ENCODE measurements at regions not wholly inside any gene's neighbourhood (a gene's known extent, or its start where the extent isn't known, plus 50 kb on each side); places are given as distances from the start of the nearest gene placed in this dataset.

- no peaks in the 10 kb centered on the region for H3K27me3 ChIP-seq (ENCODE audit: control insufficient read depth in 1 of 2, insufficient read depth in 2 of 2, low read length in 2 of 2)
- H4K20me1 ChIP-seq (ENCODE audit: insufficient read depth, low read length), result no peaks in the 10 kb centered on the region
- H2AFZ ChIP-seq (ENCODE audit: low read length), result no peak overlapping the region
- 4% methylated on average over 1 of the region's 1 CpG for WGBS (ENCODE audit: low lambda C conversion rate)
- ChIA-PET CTCF (ENCODE audit: low intra/inter-chr PET ratio, low total read pairs) (no interaction called here), POLR2A (no interaction called here)
- H3K9ac ChIP-seq (ENCODE audit: insufficient read depth, low read depth, low read length), result no peak overlapping the region
- BruUV-seq (replicated peaks), result no TSS peak
- no peak for TF ChIP-seq ZEB1 (IDR thresholded peaks at IDR 0.05; ENCODE audit: insufficient replicate concordance, low read depth)
- no peak for TF ChIP-seq MED1 (CRISPR knock-in tag; IDR thresholded peaks at IDR 0.05)
- no peak for TF ChIP-seq RFX3 (CRISPR knock-in tag; IDR thresholded peaks at IDR 0.05)
- TF ChIP-seq MXD3 (CRISPR knock-in tag; IDR thresholded peaks at IDR 0.05), result no peak
- TF ChIP-seq CSRNP2 (CRISPR knock-in tag; conservative IDR thresholded peaks at IDR 0.05; ENCODE audit: low read depth), result no peak
- no peak for TF ChIP-seq ZBTB26 (CRISPR knock-in tag; IDR thresholded peaks at IDR 0.05; ENCODE audit: borderline replicate concordance)
- TF ChIP-seq PAF1 (CRISPR knock-in tag; IDR thresholded peaks at IDR 0.05), result no peak
- TF ChIP-seq SP1 (IDR thresholded peaks at IDR 0.05), result no peak
- no peak for TF ChIP-seq SP1 (CRISPR knock-in tag; IDR thresholded peaks at IDR 0.05)
- TF ChIP-seq TFDP1 (CRISPR knock-in tag; IDR thresholded peaks at IDR 0.05; ENCODE audit: borderline replicate concordance), result no peak
- no peak for TF ChIP-seq TFAP4 (IDR thresholded peaks at IDR 0.05; ENCODE audit: borderline replicate concordance, low read depth)
- no peak for TF ChIP-seq CREM (IDR thresholded peaks at IDR 0.05)
- no peak for TF ChIP-seq CREM (CRISPR knock-in tag; IDR thresholded peaks at IDR 0.05)
- TF ChIP-seq SMYD3 (CRISPR knock-in tag; IDR thresholded peaks at IDR 0.05), result no peak
- TF ChIP-seq RXRB (CRISPR knock-in tag; IDR thresholded peaks at IDR 0.05; ENCODE audit: borderline replicate concordance), result no peak
- TF ChIP-seq TBL1XR1 (IDR thresholded peaks at IDR 0.05; ENCODE audit: borderline replicate concordance, low read length, partially characterized antibody), result no peak
- intact Hi-C loops (cut with micrococcal nuclease; ENCODE audit: unreplicated experiment), result no loop called here
- no peak overlapping the region for H3K4me2 ChIP-seq (ENCODE audit: low read depth, low read length)
- no peak overlapping the region for H3K4me3 ChIP-seq (replicated peaks in 1 of 3; ENCODE audit: insufficient read depth in 1 of 3, low read depth in 2 of 3, low read length in 3 of 3)
- no peaks in the 10 kb centered on the region for H3K36me3 ChIP-seq (replicated peaks in 1 of 2; ENCODE audit: control insufficient read depth in 1 of 2, insufficient read depth in 2 of 2, low read length in 2 of 2)
- no peaks in the 10 kb centered on the region for H3K79me2 ChIP-seq (ENCODE audit: insufficient read depth, low read length)
- no peak for ATAC-seq
- in situ Hi-C loops (cut with HindIII; ENCODE audit: extremely low pct_ligation_motif_present, low pct_unique_long_range_greater_than_20kb), result no loop called here
- no peak overlapping the region for H3K27ac ChIP-seq (ENCODE audit: extremely low read length, insufficient read depth, low read length)
- DNase-seq (ENCODE audit: low spot score), result no peak
- no peak for FAIRE-seq
- no peaks in the 10 kb centered on the region for H3K9me3 ChIP-seq (ENCODE audit: low read length)
- H3K4me1 ChIP-seq (ENCODE audit: insufficient read depth, low read length), result no peaks in the 10 kb centered on the region
These were observed 172.9 kb upstream of the LRIG3 start for GRCh38 chr12:59093073-59093772.

Data from HepG2 (cell line).